Hepatocyte (in vitro differentiated cells): ENCODE measurements at regions not wholly inside any gene's neighbourhood (a gene's known extent, or its start where the extent isn't known, plus 50 kb on each side); places are given as distances from the start of the nearest gene placed in this dataset.

Experiments
- EZH2phosphoT487 ChIP-seq: fragments of 200-600 bp; sonication (generic); IDR thresholded peaks from one replicate; pipeline ENCODE4 v1.6.1; 2018; ENCODE audit warnings: antibody characterized with exemption, mild to moderate bottlenecking, low read depth, moderate library complexity; ENCODE audit not compliant: unreplicated experiment, severe bottlenecking
- TF ChIP-seq, protein P1 (sequence below): fragments of 200-600 bp; sonication (generic); IDR thresholded peaks from 2 replicates; pipeline ENCODE4 v1.5.1; 2016; ENCODE audit warnings: antibody characterized with exemption, mild to moderate bottlenecking; ENCODE audit not compliant: poor library complexity

DNA sequence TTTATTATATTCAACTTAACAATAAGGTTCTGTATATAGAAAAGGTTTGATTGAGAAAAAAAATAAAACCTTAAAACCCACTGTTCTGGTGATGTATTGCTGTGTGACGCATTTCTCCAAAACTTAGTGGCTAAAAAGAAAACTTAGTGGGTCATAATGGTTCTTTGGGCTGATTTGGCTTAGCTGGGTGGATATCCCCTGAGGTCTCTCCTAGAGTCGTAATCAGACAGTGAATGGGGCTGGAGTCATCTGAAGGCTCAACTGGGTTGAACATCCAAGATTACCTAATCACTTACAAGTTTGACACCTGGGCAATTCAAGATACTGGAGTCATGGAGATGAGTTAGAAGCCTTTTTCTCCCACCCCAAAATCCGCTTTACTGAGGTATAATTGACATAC, 111.6 kb upstream of the TBL1XR1 start:
- TF ChIP-seq, protein P1, sequence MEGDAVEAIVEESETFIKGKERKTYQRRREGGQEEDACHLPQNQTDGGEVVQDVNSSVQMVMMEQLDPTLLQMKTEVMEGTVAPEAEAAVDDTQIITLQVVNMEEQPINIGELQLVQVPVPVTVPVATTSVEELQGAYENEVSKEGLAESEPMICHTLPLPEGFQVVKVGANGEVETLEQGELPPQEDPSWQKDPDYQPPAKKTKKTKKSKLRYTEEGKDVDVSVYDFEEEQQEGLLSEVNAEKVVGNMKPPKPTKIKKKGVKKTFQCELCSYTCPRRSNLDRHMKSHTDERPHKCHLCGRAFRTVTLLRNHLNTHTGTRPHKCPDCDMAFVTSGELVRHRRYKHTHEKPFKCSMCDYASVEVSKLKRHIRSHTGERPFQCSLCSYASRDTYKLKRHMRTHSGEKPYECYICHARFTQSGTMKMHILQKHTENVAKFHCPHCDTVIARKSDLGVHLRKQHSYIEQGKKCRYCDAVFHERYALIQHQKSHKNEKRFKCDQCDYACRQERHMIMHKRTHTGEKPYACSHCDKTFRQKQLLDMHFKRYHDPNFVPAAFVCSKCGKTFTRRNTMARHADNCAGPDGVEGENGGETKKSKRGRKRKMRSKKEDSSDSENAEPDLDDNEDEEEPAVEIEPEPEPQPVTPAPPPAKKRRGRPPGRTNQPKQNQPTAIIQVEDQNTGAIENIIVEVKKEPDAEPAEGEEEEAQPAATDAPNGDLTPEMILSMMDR, result no peak
- no peak for TF ChIP-seq EZH2phosphoT487
